Activated naive CD4-positive, alpha-beta T cell treated with anti-CD3 and anti-CD28 coated beads, Interleukin-2, amount 50 U/mL, for 16 hours (primary cell): ENCODE measurements at regions not wholly inside any gene's neighbourhood (a gene's known extent, or its start where the extent isn't known, plus 50 kb on each side); places are given as distances from the start of the nearest gene placed in this dataset.

Source experiments
- DNase-seq: peaks from one replicate; pipeline ENCODE4 v3.0.0-alpha.2; 2020

GRCh38 chr13:33763021-33763420 lies 54.9 kb upstream of the RFC3 start:
- no peak for DNase-seq

- DNase-seq, result no peak
These were observed 53.2 kb upstream of the RFC3 start for GRCh38 chr13:33764716-33765115.

GRCh38 chr13:33766329-33767123 lies 51.4 kb upstream of the RFC3 start:
- no peak for DNase-seq

- no peak for DNase-seq
These were observed 50.8 kb upstream of the RFC3 start for GRCh38 chr13:33767140-33767539.
